ENCODE measurements at regions not wholly inside any gene's neighbourhood (a gene's known extent, or its start where the extent isn't known, plus 50 kb on each side); places are given as distances from the start of the nearest gene placed in this dataset.

DNA sequence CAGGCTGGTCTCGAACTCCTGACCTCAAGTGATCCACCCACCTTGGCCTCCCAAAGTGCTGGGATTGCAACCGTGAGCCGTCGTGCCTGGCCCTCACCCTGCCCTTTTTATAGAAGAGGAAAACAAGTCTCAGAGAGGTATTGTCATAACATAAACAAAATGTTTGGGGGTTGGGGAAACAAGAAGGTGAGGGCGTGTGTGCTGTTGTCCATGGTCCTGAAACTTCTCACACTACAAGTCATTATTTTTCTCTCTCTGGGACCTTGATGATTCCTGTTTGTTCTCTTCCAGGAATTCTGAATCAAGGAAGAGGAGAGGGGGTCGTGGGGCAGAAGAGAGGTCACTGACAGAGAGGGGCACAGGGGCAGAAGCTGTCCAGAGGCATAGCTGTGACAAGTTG, 160.2 kb upstream of the LHX1 start:
- in situ Hi-C loops (cut with HindIII; ENCODE audit: low pct_unique_long_range_greater_than_20kb, low sequenced_read_pairs), result no loop called here
- no peak for DNase-seq (ENCODE audit: low read depth, low spot score)

DNA sequence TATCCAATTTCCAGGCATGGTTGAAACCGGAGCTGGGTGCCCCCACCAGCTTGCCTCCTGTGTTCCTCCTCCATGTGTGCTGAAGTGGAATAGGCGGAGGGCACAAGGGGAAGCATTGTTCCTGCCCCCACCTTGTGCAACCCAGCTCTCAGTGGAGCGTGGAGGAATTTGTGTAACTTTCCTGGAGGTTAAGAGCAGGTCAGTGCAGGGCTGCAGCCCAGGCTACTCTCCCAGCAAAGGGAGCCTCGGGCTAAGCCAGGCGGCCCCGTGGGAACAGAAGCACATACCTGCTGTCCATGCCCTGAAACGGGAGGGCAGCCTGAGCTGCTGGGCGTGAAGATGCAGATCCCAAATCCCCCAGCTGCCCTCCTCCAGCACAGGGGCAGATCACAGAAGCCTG, 158.8 kb upstream of the LHX1 start:
- in situ Hi-C loops (cut with HindIII; ENCODE audit: low pct_unique_long_range_greater_than_20kb, low sequenced_read_pairs), result no loop called here
- DNase-seq (ENCODE audit: low read depth, low spot score), result no peak

- DNase-seq (ENCODE audit: low read depth, low spot score), result no peak
- in situ Hi-C loops (cut with HindIII; ENCODE audit: low pct_unique_long_range_greater_than_20kb, low sequenced_read_pairs), result no loop called here
These were observed 157.7 kb upstream of the LHX1 start for GRCh38 chr17:36779550-36779949.

DNA sequence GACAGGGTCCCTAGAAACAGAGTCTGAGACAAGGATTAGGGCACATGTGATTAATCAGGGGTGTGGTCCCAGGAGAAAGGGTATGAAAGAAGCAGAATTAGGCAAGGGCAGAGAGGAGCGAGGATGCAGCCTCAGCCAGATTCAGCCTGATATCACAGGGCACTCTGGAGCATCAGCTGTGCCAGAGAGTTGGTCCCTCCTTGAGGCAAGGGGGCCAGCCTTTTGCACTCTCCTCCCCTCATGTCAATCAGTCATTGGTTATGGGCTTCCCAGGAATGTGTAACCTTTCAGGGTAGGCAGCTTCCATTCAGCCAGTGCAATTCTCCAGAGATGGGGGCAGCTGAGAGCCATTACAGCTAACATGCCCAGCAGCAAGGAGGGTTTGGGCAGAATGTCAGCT, 152.6 kb upstream of the LHX1 start:
- DNase-seq (ENCODE audit: low read depth, low spot score), result no peak
- in situ Hi-C loops (cut with HindIII; ENCODE audit: low pct_unique_long_range_greater_than_20kb, low sequenced_read_pairs), result no loop called here

- in situ Hi-C loops (cut with HindIII; ENCODE audit: low pct_unique_long_range_greater_than_20kb, low sequenced_read_pairs), result no loop called here
- no peak for DNase-seq (ENCODE audit: low read depth, low spot score)
These were observed 150.4 kb upstream of the LHX1 start for GRCh38 chr17:36786867-36787266.

DNA sequence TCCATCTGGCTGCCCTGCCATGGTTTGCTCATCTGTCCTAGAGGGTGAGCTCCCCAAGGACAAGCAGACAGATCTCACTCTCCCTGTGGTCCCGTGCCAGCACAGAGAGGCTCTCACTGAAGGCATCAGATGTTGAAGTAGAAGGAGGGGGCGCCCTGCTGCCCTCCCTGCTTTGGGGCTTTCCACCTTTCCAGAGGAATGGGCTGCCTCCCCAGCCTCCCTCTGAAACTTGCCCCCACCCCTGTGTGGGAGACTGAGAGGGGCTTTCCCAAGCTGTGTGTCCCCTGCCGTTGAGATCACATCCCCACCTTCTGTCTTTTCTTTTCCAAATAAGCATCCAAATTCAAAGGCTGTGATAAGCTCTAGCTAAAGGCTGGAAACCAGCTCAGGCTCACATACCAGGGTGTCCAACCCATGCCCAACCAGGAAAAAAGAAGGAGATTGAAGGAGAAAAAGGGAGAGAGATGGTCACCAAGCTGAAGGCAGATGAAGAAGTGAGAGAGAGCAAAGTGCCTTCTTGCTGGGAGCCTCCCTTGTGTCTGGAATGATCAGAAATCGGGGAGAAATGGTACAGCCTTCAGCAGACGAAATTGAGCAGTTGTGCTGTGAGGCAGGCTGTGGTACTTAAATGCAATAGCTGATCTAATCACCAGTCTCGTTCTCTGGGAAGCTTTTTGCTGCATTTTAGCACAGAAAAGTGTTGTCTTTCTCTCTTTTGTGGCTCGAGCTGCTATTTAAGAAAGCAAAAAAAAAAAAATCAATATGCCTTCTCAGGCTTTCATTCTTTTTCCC, 145.9 kb upstream of the LHX1 start:
- DNase-seq (ENCODE audit: low read depth, low spot score), result no peak
- in situ Hi-C loops (cut with HindIII; ENCODE audit: low pct_unique_long_range_greater_than_20kb, low sequenced_read_pairs), result no loop called here

DNA sequence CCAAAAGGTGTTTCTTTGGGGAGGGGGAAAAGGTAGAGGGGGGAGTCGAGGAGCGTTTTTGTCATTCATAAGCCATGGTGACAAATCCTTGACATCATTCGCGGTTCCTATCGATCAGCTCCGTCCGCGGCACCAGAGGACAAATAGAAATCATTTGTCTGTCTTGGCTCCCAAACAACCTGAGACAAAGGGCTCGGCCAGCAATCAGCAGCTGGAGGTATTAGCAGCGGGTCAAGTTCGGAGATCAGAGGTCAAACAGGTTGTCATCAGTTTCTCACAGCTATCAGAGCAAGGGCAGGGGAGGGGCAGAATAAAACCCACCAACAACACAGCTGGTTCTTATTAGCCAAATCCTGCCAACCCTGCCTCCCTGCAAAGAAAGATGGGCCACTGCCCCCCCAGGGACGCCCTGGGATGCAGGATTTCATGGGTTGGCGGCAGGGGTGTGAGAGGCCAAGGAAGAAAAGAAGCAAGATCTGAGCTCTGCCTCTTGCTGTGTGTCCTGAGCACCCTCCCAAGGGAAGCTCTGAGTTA, 145.3 kb upstream of the LHX1 start:
- no peak for DNase-seq (ENCODE audit: low read depth, low spot score)

GRCh38 chr17:36792849-36793248, 144.4 kb upstream of the LHX1 start:
- DNase-seq (ENCODE audit: low read depth, low spot score), result no peak
- in situ Hi-C loops (cut with HindIII; ENCODE audit: low pct_unique_long_range_greater_than_20kb, low sequenced_read_pairs), result no loop called here

More for the DNA sequence above, 145.3 kb upstream of the LHX1 start:
- in situ Hi-C loops (cut with HindIII; ENCODE audit: low pct_unique_long_range_greater_than_20kb, low sequenced_read_pairs), result no loop called here

DNA sequence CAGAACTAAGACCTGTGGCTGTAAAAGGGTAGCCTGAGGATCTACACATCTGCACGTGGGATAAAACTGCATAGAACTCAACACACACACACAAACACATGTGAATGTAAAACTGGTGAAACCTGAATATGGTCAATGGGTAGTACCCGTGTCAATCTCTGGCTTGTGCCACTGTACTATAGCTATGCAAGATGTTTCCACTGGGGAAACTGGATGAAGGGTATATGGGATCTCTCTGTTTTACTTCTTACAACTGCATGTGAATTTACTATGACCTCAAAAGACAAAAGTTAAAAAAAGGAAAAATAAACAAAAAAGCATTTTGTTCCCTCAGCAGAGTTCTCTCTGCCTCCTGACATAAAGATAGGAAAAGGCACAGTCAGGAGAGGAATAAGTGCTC, 143.3 kb upstream of the LHX1 start:
- in situ Hi-C loops (cut with HindIII; ENCODE audit: low pct_unique_long_range_greater_than_20kb, low sequenced_read_pairs), result no loop called here
- DNase-seq (ENCODE audit: low read depth, low spot score), result no peak

DNA sequence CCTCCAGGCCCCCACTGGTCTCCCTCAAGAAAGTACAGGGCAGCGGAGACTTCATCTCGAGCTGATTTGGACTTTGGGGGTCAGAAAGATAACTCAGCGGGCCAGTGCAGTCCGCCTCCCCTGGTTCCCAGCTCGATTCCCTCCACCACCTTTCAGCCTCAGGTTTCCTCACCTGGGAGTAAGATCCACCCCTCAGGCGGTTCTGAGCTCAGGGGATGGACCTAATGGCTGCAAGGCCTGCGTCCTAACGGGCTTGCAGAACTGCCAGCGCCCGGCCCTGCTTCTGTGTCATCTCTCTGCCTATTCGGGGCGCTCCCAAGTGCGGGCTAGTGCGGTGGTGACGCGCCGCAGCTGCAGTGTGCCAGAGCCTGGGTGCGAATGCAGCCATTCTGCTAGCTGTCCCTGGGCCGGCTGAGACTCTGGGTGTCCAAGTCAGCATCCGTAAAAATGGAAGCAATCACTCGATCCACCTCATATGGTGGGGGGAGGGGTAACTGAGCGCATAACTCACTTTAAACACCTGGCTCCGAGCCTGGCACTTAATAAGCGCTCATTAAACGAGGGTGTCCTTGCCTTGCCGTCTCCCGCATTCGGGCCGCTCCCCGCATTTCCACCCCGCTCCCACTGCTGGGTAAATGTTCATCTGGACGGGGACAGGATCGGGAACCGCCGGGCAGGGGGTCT, 129.6 kb upstream of the LHX1 start:
- DNase-seq (ENCODE audit: low read depth, low spot score), result no peak
- in situ Hi-C loops (cut with HindIII; ENCODE audit: low pct_unique_long_range_greater_than_20kb, low sequenced_read_pairs), result no loop called here

DNA sequence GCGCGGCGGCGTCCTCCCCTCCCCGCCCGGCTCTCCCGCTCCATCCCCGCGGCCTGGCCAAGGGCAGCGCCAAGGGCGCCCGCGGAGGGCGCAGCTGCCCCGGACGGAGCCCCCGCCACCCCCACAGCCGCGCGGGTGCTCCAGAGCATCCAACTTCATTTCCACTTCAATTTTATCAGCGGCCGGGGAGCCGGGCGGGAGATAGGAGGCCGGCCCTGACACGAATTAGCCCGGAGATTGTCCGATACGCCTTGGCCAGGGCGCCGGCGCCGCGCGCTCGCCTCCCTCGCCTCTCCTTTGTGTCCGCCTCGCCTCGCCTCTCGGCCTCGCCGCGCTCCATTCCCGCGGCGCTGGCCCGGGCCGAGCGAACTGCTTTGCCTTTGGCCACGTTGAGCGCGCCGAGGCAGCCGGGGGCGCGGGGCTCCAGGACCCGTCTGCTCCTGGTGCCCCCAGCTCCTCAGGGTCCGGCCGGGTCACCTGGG, 129.1 kb upstream of the LHX1 start:
- DNase-seq (ENCODE audit: low read depth, low spot score), result no peak
- in situ Hi-C loops (cut with HindIII; ENCODE audit: low pct_unique_long_range_greater_than_20kb, low sequenced_read_pairs), result no loop called here

GRCh38 chr17:36812762-36813161, 124.5 kb upstream of the LHX1 start:
- DNase-seq (ENCODE audit: low read depth, low spot score), result no peak
- in situ Hi-C loops (cut with HindIII; ENCODE audit: low pct_unique_long_range_greater_than_20kb, low sequenced_read_pairs), result no loop called here

- in situ Hi-C loops (cut with HindIII; ENCODE audit: low pct_unique_long_range_greater_than_20kb, low sequenced_read_pairs), result no loop called here
- DNase-seq (ENCODE audit: low read depth, low spot score), result no peak
These were observed 123.9 kb upstream of the LHX1 start for GRCh38 chr17:36813357-36813756.

- in situ Hi-C loops (cut with HindIII; ENCODE audit: low pct_unique_long_range_greater_than_20kb, low sequenced_read_pairs), result no loop called here
- no peak for DNase-seq (ENCODE audit: low read depth, low spot score)
These were observed 123.2 kb upstream of the LHX1 start for GRCh38 chr17:36813957-36814563.

DNA sequence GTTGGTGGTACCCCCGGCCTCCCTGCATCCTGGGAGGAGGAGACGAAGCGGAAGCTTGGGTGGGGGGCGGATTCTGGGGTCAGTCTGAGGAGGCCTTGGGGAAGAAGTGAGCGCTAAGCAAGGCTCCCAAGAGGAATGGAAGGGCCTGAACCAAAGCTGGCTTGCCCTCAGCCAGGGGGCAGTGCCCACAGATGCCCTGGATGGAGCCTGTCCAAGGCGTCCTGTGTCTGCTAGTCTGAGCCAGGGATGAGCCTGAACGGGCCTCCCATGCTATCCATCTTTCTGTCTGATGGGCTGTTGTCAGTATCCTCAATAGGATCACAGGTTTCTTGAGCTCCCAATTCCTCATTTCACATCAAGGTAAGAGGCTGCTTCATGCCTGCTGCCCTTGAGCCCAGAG, 122.3 kb upstream of the LHX1 start:
- in situ Hi-C loops (cut with HindIII; ENCODE audit: low pct_unique_long_range_greater_than_20kb, low sequenced_read_pairs), result no loop called here
- no peak for DNase-seq (ENCODE audit: low read depth, low spot score)

DNA sequence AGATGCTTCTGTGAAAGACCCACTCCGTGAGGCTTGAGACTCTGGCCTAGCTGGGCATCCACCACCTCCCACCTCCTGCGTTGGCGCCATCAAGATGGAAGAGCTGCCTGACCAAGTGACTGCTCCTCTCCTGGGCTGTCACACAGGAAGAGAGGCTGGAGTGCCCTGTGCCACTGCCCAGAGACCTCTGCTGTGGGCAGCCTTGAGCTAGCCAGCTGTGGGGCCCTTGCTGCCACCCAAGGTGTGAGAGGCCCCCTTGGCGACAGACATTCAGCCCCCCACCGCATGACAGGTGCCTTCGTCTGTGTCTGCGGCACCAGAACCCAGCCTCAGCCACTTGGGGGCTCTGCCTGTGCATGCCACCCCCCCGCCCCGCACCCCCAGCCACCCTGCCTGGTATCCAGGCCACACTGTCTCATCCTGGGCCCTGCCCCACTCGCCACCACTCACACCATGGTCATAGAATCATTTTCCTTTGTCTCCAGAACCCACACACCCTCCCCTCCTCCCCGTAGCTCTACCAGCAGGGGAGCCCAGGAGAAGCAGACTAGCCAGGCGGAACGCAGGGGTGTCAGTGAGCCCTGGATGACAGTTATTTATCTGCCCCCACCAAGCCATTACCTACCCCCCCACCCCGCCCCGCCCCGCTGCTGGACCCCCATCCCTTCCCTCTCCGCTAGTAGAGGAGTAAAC, 120.9 kb upstream of the LHX1 start:
- DNase-seq (ENCODE audit: low read depth, low spot score), result no peak
- in situ Hi-C loops (cut with HindIII; ENCODE audit: low pct_unique_long_range_greater_than_20kb, low sequenced_read_pairs), result no loop called here

GRCh38 chr17:36816907-36817288, 120.4 kb upstream of the LHX1 start:
- in situ Hi-C loops (cut with HindIII; ENCODE audit: low pct_unique_long_range_greater_than_20kb, low sequenced_read_pairs), result no loop called here
- no peak for DNase-seq (ENCODE audit: low read depth, low spot score)

DNA sequence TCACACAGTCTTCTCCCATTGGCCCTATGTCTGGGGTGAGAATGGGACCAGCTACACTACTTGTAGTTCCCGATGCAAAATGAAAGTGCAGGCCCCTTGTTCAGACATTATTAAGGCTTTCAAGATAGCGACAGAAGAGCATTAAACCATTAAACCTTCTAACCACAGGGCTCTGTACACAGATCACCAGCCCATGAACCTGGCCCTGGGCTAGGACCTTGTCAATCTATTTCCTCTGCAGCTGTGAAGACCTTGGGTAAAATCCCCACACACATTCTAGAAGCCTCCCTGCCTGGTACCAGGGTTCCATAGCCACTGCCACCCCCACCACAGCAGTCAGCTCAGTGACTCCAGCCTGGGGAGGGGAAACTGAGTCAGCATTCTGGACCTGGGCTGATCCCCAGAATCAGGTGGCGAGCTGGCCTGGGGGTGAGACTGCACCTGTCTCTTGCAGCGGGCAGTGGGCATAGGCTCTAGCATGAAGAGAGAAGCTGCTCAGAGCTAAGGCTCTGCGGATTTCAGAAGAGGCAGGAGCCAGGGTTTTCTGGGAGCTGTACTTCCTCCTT, 119.7 kb upstream of the LHX1 start:
- DNase-seq (ENCODE audit: low read depth, low spot score), result no peak
- in situ Hi-C loops (cut with HindIII; ENCODE audit: low pct_unique_long_range_greater_than_20kb, low sequenced_read_pairs), result no loop called here

All from SK-MEL-5 (cell line).